K562 (cell line): ENCODE measurements at regions not wholly inside any gene's neighbourhood (a gene's known extent, or its start where the extent isn't known, plus 50 kb on each side); places are given as distances from the start of the nearest gene placed in this dataset.
A peak's percentile ranks its signal among the peaks of the same experiment; 100 is the strongest.

ENCODE experiments used
- ATAC-seq: fragments of 200-7000 bp; cut with Tn5 transposase; 3 replicates; pipeline ENCODE4 v1.9.1; 2020; ENCODE audit warnings: moderate library complexity
- BruUV-seq: library from RNA; stranded (reverse); fragments of 400-500 nt; replicated peaks from 2 replicates; lab custom pipeline; 2021; lab: Mats Ljungman, UMichigan
- CTCF ChIA-PET: fragments of 300-600 bp; formaldehyde crosslinking; extraction: SDS; loops from one replicate; lab custom pipeline; 2021; ENCODE audit warnings: low intra/inter-chr PET ratio; lab: Yijun Ruan, JAX
- POLR2A ChIA-PET: fragments of 300-600, 350-650 bp; sonication (Branson Sonifier 250); formaldehyde crosslinking; extraction: SDS; loops from one replicate; lab custom pipeline; 2021; ENCODE audit warnings: antibody characterized with exemption, inconsistent platforms; lab: Yijun Ruan, JAX
- DNase-seq, 4 experiments: peaks; one replicate each; pipeline versions ENCODE4 v3.0.0 to v3.0.0-alpha.2; 2011 to 2018; ENCODE audit warnings: low spot score in 3 of 4, mixed read lengths in 3 of 4; ENCODE audit errors: extremely low read depth in 1 of 4
- FAIRE-seq: peaks from 2 replicates; lab custom pipeline; 2011; peaks lifted over from hg19 to GRCh38; lab: Jason Lieb, UNC
- H2AFZ ChIP-seq: 2 replicates; pipeline ENCODE4 v1.6.0; 2011; ENCODE audit warnings: low read depth, low read length, control low read depth, inconsistent platforms
- H3K27ac ChIP-seq: fragments of 200-600 bp; 3 replicates; pipeline ENCODE4 v1.8.0; 2011; ENCODE audit warnings: low read depth, mild to moderate bottlenecking, control low read depth, inconsistent platforms, low read length, moderate library complexity, mixed read lengths; ENCODE audit errors: extremely low read depth
- H3K27me3 ChIP-seq, 2 experiments: fragments of 300-600 bp in 1 of 2; 2 replicates in 1 of 2; 3 replicates in 1 of 2; pipeline versions ENCODE4 v1.6.0 to v1.8.0; 2011; ENCODE audit warnings: inconsistent platforms in 2 of 2, low read length in 2 of 2, mild to moderate bottlenecking in 1 of 2, mixed read lengths in 1 of 2, moderate library complexity in 1 of 2; ENCODE audit not compliant: control insufficient read depth in 2 of 2, insufficient read depth in 2 of 2
- H3K36me3 ChIP-seq: fragments of 300-600 bp; 3 replicates; pipeline ENCODE4 v1.8.0; 2011; ENCODE audit warnings: mild to moderate bottlenecking, low read length, inconsistent platforms; ENCODE audit not compliant: control insufficient read depth, insufficient read depth
- H3K4me1 ChIP-seq, 2 experiments: fragments of 200-600 bp in 1 of 2; replicated peaks in 1 of 2; 2 replicates in 1 of 2; 3 replicates in 1 of 2; pipeline versions ENCODE4 v1.5.1 to v1.8.0; 2011; ENCODE audit warnings: inconsistent platforms in 2 of 2, low read length in 2 of 2, mild to moderate bottlenecking in 1 of 2, mixed read lengths in 1 of 2, moderate library complexity in 1 of 2; ENCODE audit not compliant: control insufficient read depth in 2 of 2, insufficient read depth in 2 of 2
- H3K4me2 ChIP-seq: 2 replicates; pipeline ENCODE4 v1.6.1; 2011; ENCODE audit warnings: low read length, control low read depth, inconsistent platforms, mixed read lengths; ENCODE audit not compliant: insufficient read depth
- H3K4me3 ChIP-seq: fragments of 200-600 bp; sonication (generic), shearing (Covaris generic); 2 replicates; pipeline ENCODE4 v1.5.1; 2016; ENCODE audit warnings: control low read depth, inconsistent platforms
- H3K79me2 ChIP-seq: fragments of 200-600 bp; 3 replicates; pipeline ENCODE4 v1.8.0; 2011; ENCODE audit warnings: low read length, inconsistent platforms; ENCODE audit not compliant: control insufficient read depth, insufficient read depth
- H3K9ac ChIP-seq, 2 experiments: 2 replicates each; pipeline versions ENCODE4 v1.6.0 to v1.6.1; 2011; ENCODE audit warnings: low read depth in 2 of 2, low read length in 2 of 2, control low read depth in 1 of 2, inconsistent platforms in 1 of 2, mild to moderate bottlenecking in 1 of 2, mixed read lengths in 1 of 2; ENCODE audit not compliant: insufficient read depth in 1 of 2
- H3K9me1 ChIP-seq: one replicate; pipeline ENCODE4 v1.6.0; 2011; ENCODE audit warnings: inconsistent platforms, mild to moderate bottlenecking, low read length, moderate library complexity; ENCODE audit not compliant: control insufficient read depth, insufficient read depth
- H3K9me3 ChIP-seq: replicated peaks from 2 replicates; pipeline ENCODE4 v1.5.1; 2011; ENCODE audit warnings: low read depth, low read length, inconsistent platforms; ENCODE audit not compliant: control insufficient read depth, insufficient read depth
- H4K20me1 ChIP-seq: replicated peaks from 2 replicates; pipeline ENCODE4 v1.6.1; 2011; ENCODE audit warnings: low read length, inconsistent platforms, mixed read lengths; ENCODE audit not compliant: control insufficient read depth, insufficient read depth
- FOXJ3 ChIP-seq: sonication (generic); formaldehyde crosslinking; IDR thresholded peaks from 2 replicates; pipeline ENCODE4 v1.4.0; 2020; ENCODE audit warnings: mild to moderate bottlenecking, missing genetic modification reagents
- NBN ChIP-seq: fragments of 450-650 bp; IDR thresholded peaks from 2 replicates; pipeline ENCODE4 v1.6.1; 2016; ENCODE audit warnings: low read depth, mild to moderate bottlenecking
- NCOA1 ChIP-seq: fragments of 450-650 bp; IDR thresholded peaks from 2 replicates; pipeline ENCODE4 v1.6.1; 2016; ENCODE audit warnings: low read depth
- NELFE ChIP-seq: IDR thresholded peaks from 2 replicates; pipeline ENCODE4 v1.6.1; 2011; ENCODE audit warnings: mild to moderate bottlenecking; ENCODE audit not compliant: insufficient read depth, insufficient read length
- NFIC ChIP-seq: fragments of 450-650 bp; IDR thresholded peaks from 2 replicates; pipeline ENCODE4 v1.6.1; 2017; ENCODE audit warnings: mild to moderate bottlenecking, inconsistent platforms
- POLR2G ChIP-seq: fragments of 200-400 bp; formaldehyde crosslinking; IDR thresholded peaks from 2 replicates; pipeline ENCODE4 v1.6.1; 2017; ENCODE audit warnings: low read depth, mild to moderate bottlenecking, antibody characterized with exemption, low read length, moderate library complexity
- SNIP1 ChIP-seq: fragments of 450-650 bp; IDR thresholded peaks from 2 replicates; pipeline ENCODE4 v1.7.1; 2017; ENCODE audit warnings: low read depth, mild to moderate bottlenecking
- ZNF224 ChIP-seq: sonication (generic); formaldehyde crosslinking; IDR thresholded peaks from 2 replicates; pipeline ENCODE4 v1.8.0; 2022; ENCODE audit warnings: mild to moderate bottlenecking, missing genetic modification reagents
- WGBS: fragments of 100-300 bp; shearing (Covaris generic); methylation state at CpG from one replicate; pipeline ENCODE4 v1.1.6; 2016; ENCODE audit warnings: low coverage, mixed read lengths; ENCODE audit not compliant: insufficient coverage; ENCODE audit errors: missing lambda C conversion rate; 5-methylcytosine and 5-hydroxymethylcytosine counted together
- in situ Hi-C: fragments of 300-500 bp; cut with MboI; formaldehyde crosslinking; loops from 4 replicates; pipeline ENCODE4 v1.15.0; 2018; ENCODE audit warnings: inconsistent platforms, mixed read lengths
- intact Hi-C: fragments of 100-400 bp; cut with micrococcal nuclease; formaldehyde crosslinking; loops from 2 replicates; pipeline ENCODE4 v1.14.2; 2022
- TF ChIP-seq, protein P1 (sequence below): IDR thresholded peaks from 3 replicates; pipeline ENCODE4 v1.6.1; 2011; ENCODE audit warnings: borderline replicate concordance, mild to moderate bottlenecking, moderate library complexity; ENCODE audit not compliant: insufficient read length; ENCODE audit errors: extremely low read depth

DNA sequence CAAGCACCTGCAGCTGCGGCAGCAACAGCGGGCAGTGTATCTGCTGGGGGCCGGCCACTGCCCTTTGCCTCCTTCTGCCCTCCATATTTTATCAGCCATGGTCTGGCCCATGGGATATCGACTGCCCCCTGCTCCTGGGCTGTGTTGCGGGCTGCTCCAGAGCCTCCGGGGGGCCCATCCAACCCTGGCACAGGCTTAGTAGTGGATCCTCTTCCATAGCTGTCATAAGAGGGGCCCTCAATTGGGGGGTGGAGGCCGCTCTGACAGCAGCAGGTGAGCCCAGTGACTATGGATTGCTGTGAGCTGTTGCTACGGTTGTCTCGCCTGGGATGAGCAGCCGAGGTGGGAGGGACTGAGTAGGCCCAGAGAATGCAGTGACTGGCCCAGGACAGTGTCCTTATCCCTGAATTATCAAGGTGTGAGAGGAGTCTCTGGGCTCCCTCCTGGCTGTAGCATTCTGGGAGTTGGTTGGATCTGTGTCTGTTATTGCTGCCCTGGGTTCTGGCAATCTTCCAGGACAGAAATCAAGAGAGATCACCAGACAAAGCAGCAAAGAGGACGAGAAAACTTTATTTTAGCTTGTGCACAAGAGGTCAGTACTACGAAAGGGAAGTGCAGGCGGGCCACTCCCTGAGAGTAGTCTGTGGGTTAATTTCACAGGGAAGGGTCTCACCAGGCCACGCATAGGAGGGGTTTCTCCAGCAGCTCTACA is 145.1 kb downstream of the ASB1 start:
- Histone ChIP-seq H3K27ac (no peak overlapping the region), H3K4me3 (no peak overlapping the region), H2AFZ (no peak overlapping the region), H3K9me1 (peaks cover 4% of the 10 kb centered on the region), H3K36me3 (no peaks in the 10 kb centered on the region), H3K27me3 (peaks cover 5 to 68% of the 10 kb centered on the region in 2 experiments), H3K4me1 (no peaks in the 10 kb centered on the region), H3K4me2 (no peak overlapping the region), H3K9me3 (no peaks in the 10 kb centered on the region), H3K9ac (no peak overlapping the region), H4K20me1 (no peaks in the 10 kb centered on the region), H3K79me2 (no peaks in the 10 kb centered on the region)
- intact Hi-C loops: no loop called here
- WGBS: under 1% methylated on average over 12 of the region's 14 CpGs
- in situ Hi-C loops: no loop called here
- CTCF ChIA-PET: no interaction called here
- TF ChIP-seq SNIP1: no peak
- 0 out of 2 replicates have a peak, but pooled peaks have one; percentile 27 for TF ChIP-seq NFIC
- TF ChIP-seq, protein P1, sequence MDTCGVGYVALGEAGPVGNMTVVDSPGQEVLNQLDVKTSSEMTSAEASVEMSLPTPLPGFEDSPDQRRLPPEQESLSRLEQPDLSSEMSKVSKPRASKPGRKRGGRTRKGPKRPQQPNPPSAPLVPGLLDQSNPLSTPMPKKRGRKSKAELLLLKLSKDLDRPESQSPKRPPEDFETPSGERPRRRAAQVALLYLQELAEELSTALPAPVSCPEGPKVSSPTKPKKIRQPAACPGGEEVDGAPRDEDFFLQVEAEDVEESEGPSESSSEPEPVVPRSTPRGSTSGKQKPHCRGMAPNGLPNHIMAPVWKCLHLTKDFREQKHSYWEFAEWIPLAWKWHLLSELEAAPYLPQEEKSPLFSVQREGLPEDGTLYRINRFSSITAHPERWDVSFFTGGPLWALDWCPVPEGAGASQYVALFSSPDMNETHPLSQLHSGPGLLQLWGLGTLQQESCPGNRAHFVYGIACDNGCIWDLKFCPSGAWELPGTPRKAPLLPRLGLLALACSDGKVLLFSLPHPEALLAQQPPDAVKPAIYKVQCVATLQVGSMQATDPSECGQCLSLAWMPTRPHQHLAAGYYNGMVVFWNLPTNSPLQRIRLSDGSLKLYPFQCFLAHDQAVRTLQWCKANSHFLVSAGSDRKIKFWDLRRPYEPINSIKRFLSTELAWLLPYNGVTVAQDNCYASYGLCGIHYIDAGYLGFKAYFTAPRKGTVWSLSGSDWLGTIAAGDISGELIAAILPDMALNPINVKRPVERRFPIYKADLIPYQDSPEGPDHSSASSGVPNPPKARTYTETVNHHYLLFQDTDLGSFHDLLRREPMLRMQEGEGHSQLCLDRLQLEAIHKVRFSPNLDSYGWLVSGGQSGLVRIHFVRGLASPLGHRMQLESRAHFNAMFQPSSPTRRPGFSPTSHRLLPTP: no peak
- no peak for TF ChIP-seq FOXJ3
- no peak for TF ChIP-seq ZNF224
- TF ChIP-seq POLR2G: no peak
- no peak for TF ChIP-seq NBN
- TF ChIP-seq NCOA1: no peak
- TF ChIP-seq NELFE: no peak
- no peak for FAIRE-seq
- POLR2A ChIA-PET: no interaction called here
- BruUV-seq: no TSS peak
- ATAC-seq: no peak
- no peak for DNase-seq
